ENCODE measurements at regions not wholly inside any gene's neighbourhood (a gene's known extent, or its start where the extent isn't known, plus 50 kb on each side); places are given as distances from the start of the nearest gene placed in this dataset.

DNA sequence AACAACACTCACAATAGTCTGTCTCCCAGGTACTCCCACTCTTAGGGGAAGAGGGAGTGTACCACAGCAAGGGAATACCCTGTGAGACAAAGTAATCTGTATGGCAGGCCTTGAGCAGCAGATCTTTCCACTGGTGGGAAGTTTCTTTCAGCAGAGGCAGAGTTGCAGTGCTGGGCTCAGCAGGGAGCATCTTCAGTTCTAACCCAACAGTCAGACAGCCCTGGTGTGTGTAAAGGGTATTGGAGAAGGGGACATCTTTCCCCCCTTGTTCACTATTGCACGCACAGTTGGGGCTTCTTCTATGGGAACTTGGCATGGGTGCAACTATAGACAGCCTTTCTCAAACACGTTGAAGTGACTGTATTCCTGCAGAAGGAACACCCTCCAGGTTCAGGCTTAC is 159.4 kb upstream of the DPT start:
- 40 to 88% methylated on average over 1 to 2 of the region's 2 CpGs for WGBS, 2 donors
- no peaks in the 10 kb centered on the region for H3K27me3 ChIP-seq
- DNase-seq (ENCODE audit: low spot score in 2 of 2) = no peak

GRCh38 chr1:168892931-168893330 is 163.9 kb upstream of the DPT start:
- Histone ChIP-seq H3K4me3 (no peak overlapping the region), H3K27ac (peak overlapping the region in 1 of 4 donors; percentile 41), H3K9me3 (peaks cover 0 to 7% (median 0%) of the 10 kb centered on the region in 4 donors), H3K27me3 (no peaks in the 10 kb centered on the region), H3K36me3 (no peaks in the 10 kb centered on the region), H3K4me1 (no peaks in the 10 kb centered on the region)
- WGBS, 2 donors = 72 to 76% methylated on average over 3 of the region's 3 CpGs
- DNase-seq (ENCODE audit: low spot score in 2 of 2) = no peak
- no peak for TF ChIP-seq EP300 (IDR thresholded peaks at IDR 0.05)
- TF ChIP-seq, protein P1, sequence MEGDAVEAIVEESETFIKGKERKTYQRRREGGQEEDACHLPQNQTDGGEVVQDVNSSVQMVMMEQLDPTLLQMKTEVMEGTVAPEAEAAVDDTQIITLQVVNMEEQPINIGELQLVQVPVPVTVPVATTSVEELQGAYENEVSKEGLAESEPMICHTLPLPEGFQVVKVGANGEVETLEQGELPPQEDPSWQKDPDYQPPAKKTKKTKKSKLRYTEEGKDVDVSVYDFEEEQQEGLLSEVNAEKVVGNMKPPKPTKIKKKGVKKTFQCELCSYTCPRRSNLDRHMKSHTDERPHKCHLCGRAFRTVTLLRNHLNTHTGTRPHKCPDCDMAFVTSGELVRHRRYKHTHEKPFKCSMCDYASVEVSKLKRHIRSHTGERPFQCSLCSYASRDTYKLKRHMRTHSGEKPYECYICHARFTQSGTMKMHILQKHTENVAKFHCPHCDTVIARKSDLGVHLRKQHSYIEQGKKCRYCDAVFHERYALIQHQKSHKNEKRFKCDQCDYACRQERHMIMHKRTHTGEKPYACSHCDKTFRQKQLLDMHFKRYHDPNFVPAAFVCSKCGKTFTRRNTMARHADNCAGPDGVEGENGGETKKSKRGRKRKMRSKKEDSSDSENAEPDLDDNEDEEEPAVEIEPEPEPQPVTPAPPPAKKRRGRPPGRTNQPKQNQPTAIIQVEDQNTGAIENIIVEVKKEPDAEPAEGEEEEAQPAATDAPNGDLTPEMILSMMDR (IDR thresholded peaks at IDR 0.05) = no peak
- TF ChIP-seq POLR2A (IDR thresholded peaks at IDR 0.05) = no peak

More for the DNA sequence above, 159.4 kb upstream of the DPT start:
- TF ChIP-seq, protein P1 (IDR thresholded peaks at IDR 0.05) = no peak
- no peak for TF ChIP-seq POLR2A (IDR thresholded peaks at IDR 0.05)
- no peak for TF ChIP-seq EP300 (IDR thresholded peaks at IDR 0.05)
- H3K9me3 ChIP-seq = peaks cover 0 to 7% (median 0%) of the 10 kb centered on the region in 4 donors
- no peak overlapping the region for H3K27ac ChIP-seq
- H3K4me3 ChIP-seq = no peak overlapping the region
- no peaks in the 10 kb centered on the region for H3K36me3 ChIP-seq
- H3K4me1 ChIP-seq = no peaks in the 10 kb centered on the region

GRCh38 chr1:168893359-168893801 is 164.4 kb upstream of the DPT start:
- WGBS, 2 donors = 70 to 75% methylated on average over 3 of the region's 3 CpGs
- no peaks in the 10 kb centered on the region for H3K36me3 ChIP-seq
- DNase-seq (ENCODE audit: low spot score in 2 of 2) = peak in 1 of 2 donors; percentile 27
- TF ChIP-seq, protein P1 (IDR thresholded peaks at IDR 0.05) = no peak
- TF ChIP-seq POLR2A (IDR thresholded peaks at IDR 0.05) (no peak), EP300 (IDR thresholded peaks at IDR 0.05) (peak in 1 of 2 donors; percentile 14)
- peak overlapping the region in 1 of 4 donors; percentile 41 for H3K27ac ChIP-seq
- peaks cover 0 to 3% (median 0%) of the 10 kb centered on the region in 4 donors for H3K9me3 ChIP-seq
- no peak overlapping the region for H3K4me3 ChIP-seq
- H3K4me1 ChIP-seq = no peaks in the 10 kb centered on the region
- no peaks in the 10 kb centered on the region for H3K27me3 ChIP-seq

DNA sequence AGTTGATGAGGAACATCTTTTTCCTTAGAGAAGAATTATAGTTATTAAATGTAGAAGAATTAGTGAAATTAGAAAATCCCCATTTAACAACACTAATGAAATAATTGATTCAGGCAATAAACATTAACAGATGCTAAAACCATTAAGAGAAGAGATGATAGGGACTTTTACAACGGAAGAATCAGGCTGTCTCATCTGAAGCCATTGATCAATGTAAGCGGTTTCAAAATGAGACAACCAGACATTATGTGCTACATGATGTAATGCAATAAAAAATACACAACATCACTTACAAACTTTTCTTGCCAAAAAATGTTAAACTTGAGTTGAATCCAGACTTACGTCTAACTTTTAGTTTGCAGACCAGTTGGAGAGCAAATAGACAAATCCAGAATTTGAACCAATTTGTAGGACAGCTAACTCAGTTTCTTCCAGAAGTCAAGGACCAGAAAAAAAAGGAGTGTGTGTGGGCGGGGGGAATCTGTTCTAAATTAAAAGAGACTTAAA is 165.4 kb upstream of the DPT start:
- H3K9me3 ChIP-seq = no peaks in the 10 kb centered on the region
- DNase-seq (ENCODE audit: low spot score in 2 of 2) = no peak
- H3K4me3 ChIP-seq = no peak overlapping the region
- H3K36me3 ChIP-seq = no peaks in the 10 kb centered on the region
- no peak overlapping the region for H3K27ac ChIP-seq
- H3K27me3 ChIP-seq = no peaks in the 10 kb centered on the region
- H3K4me1 ChIP-seq = no peaks in the 10 kb centered on the region
- TF ChIP-seq EP300 (IDR thresholded peaks at IDR 0.05) = no peak
- TF ChIP-seq, protein P1 (IDR thresholded peaks at IDR 0.05) = no peak
- TF ChIP-seq POLR2A (IDR thresholded peaks at IDR 0.05) = no peak
- WGBS, 2 donors = 46 to 52% methylated on average over 4 of the region's 4 CpGs

DNA sequence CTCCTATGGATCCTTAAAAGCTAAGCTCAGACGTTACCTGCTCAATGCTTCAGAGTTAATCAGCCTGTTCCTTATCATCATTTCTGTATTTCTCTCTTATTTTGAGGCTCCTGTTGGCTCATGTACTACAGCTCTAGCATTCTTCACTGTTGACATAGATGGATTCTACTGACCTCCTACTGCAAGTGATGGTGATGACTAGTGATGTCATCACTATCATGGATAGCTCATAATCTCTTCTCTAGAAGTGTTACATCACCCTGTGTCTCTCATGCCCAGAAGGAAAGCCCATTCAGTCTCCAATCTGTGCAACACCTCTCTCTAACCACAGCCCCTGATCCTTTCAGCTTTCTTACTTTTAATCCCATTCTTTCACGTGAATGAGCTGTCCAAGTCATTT is 168.2 kb upstream of the DPT start:
- no peak overlapping the region for H3K4me3 ChIP-seq
- no peaks in the 10 kb centered on the region for H3K36me3 ChIP-seq
- no peak overlapping the region for H3K27ac ChIP-seq
- WGBS, 2 donors = 79 to 85% methylated on average over 2 of the region's 2 CpGs
- no peak for DNase-seq (ENCODE audit: low spot score in 2 of 2)
- no peak for TF ChIP-seq POLR2A (IDR thresholded peaks at IDR 0.05)
- no peak for TF ChIP-seq EP300 (IDR thresholded peaks at IDR 0.05)
- TF ChIP-seq, protein P1 (IDR thresholded peaks at IDR 0.05) = no peak
- H3K27me3 ChIP-seq = no peaks in the 10 kb centered on the region
- no peaks in the 10 kb centered on the region for H3K9me3 ChIP-seq
- no peaks in the 10 kb centered on the region for H3K4me1 ChIP-seq

Measured in tibial nerve (tissue), 4 donors.